NOMO-1 treated with DMSO at 0.1 percent for 48 hours (cell line): ENCODE measurements at regions not wholly inside any gene's neighbourhood (a gene's known extent, or its start where the extent isn't known, plus 50 kb on each side); places are given as distances from the start of the nearest gene placed in this dataset.

ENCODE experiments used
- DNase-seq: peaks from one replicate; lab custom pipeline; 2025; ENCODE audit not compliant: unreplicated experiment; lab: John Stamatoyannopoulos, UW

DNA sequence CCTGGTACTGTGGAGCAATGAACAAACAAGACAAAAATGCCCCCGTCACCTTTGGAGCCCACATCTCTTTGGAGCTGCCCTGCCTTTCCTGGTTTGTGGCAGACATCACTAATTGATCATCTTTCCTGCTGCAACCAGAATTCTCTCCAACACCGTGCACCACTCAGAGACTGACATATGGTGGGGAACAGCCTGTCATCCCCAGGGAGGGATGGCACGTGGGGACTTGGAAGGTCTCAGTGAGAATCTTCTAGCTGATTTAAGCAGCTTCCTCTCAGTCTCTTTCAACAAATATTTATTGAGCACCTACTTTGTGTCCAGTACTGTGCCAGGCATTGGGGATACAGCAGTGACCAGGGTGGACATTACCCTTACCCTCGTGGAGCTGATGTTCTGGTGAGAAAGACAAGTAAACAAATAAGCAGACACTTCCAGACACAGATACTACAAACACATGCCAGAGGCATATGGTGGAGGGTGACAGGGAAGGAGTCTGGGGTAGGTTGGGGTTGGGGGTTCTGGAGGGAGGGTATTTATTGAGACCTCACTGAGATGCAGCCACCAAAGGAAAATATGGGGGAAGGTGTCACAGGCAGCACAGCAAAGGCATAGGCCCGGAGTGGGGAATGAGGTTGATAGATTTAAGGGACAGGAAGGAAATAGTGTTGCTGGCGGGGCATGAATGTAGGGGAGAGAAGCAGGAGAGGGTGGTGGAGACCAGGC, 82.3 kb downstream of the CEBPB start:
- no peak for DNase-seq

DNA sequence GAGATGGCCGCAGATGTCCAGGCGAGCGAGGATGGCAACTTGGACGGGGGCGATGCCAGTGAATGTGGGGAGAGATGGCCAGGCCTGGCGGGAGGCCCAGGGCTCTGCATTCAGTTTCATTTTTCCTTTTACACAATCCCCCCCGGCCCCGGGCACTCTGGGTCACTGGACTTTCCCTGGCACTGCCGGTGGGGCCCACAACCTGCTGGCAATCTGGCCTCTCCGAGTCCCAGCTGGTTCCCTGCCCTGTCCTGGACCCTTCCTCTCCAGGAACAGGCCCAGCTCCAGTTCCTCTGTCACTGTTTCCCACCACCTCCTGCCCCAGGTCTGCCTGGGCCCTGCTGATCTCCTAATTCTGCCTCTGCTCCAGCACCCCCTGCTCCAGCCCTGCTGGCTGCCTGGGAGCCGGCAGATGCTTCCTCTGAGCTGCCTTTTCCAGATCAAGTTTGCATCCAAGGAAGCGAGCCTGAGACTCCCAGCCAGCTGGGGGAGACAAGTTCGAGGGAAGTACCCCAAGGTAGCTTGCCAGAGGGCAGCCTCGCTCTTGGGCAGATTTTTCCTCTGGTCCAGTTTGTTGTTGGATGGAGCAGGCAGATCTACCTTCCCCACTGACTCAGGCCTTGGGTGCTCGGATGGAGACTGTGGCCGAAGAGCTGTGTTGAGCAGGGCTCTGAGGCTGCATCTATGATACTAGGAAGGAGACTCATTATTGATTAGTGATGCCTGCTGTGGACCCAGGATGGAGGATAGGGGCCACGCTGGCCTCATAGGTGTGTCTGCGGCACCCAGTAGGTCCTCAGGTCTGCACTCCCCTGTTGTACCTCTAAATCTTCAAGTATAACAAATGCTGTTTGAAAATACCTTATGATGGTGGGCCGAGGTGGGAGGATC, 83.2 kb downstream of the CEBPB start:
- DNase-seq: no peak

DNA sequence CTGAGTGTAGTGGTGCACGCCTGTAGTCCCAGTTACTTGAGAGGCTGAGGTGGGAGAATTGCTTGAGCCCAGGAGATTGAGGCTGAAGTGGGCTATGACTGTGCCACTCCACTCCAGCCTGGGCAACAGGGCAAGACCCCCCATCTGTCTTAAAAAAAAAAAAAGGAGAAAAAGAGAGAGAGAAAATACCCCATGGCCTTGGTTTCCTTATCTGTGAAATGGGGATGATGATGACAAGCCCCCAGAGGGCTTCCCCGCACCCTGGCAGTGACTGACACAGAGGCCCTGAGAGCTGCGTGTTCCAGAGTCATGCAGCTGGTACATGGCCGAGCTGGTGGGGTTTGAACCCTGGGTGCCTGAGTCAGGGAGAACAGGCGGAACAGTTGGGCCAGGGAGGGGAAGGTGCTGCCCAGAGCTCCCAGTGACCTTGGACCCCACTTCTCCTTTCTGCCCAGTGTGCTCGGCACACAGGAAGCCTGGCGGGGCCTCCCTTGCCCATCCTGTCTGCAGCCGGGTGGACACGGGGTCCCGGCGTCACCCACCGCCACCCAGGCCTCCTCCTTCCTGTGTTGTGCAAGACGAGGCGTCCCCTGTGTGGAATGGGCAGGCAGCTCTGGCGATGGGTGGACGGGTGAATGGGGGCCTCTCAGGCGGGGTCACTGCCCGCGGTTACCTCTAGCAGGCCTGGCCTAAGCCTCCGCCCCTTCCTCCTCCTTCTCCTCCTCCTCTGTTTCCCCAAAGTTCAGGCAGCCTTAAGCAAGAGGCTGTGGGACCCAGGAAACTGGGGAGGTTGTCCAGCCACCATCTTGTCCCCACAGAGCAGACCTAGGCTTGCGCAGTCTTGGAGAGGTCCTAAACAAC, 84.2 kb downstream of the CEBPB start:
- peak; percentile 60 for DNase-seq

DNA sequence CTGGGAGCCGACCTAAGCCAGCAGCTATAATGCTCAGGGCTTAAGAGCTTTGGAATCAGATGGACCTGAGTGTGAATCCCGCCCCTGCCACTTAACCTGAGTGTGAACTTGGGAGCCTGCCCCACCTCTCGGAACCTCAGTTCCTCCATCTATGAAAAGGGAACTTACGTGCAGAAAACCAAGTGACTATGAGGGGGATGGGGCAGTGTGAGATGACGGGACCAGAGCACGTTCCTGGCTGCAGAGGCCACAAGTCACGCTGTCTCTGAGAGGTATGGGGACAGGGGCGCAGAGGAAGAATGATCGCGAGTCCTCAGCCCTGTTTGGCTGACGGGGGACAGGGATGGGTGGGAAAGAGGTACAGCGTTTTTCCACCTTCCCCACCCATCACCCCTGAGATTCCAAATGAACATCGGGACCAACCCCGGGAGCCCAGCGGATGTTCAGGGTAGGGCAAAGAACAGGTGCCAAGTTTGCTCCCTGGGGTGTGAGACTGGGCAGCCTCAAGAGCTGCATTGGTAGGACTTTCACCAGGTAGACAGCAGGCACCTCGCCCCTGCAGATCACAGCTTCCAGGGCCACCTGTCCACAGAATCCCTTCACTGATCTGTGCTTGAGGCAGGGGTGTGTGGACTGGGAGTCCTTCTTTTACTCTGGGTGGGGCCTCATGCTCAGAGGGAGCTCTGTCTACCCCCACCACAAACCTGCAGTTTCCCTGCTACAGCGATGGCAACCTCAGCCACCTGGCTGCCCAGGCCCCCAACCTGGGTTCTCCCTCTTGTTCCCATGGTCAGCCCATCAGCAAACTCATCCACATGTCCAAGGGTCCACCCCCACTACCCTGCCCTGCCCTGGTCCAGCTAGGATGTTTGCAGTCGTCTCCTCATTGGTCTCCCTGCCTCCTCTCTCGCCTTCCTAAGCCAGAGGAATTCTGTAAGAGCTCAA, 85.8 kb downstream of the CEBPB start:
- peak; percentile 76 for DNase-seq

DNA sequence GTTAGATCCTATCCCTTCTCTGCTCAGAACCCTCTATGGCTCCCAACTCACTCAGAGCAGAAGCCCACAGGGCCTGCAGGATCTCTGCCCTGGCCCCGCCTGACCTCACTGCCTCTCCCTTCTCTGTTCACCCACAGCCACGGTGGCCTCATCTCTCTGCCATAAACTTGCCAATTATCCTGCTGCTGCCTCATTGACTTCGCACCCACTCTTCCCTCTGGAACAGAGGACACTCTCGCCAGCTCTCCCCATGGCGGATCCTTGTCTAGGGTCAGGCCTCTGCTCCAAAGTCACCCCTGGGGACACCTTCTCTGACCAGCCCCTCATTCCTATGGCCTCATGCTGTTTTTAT, 86.4 kb downstream of the CEBPB start:
- no peak for DNase-seq

DNA sequence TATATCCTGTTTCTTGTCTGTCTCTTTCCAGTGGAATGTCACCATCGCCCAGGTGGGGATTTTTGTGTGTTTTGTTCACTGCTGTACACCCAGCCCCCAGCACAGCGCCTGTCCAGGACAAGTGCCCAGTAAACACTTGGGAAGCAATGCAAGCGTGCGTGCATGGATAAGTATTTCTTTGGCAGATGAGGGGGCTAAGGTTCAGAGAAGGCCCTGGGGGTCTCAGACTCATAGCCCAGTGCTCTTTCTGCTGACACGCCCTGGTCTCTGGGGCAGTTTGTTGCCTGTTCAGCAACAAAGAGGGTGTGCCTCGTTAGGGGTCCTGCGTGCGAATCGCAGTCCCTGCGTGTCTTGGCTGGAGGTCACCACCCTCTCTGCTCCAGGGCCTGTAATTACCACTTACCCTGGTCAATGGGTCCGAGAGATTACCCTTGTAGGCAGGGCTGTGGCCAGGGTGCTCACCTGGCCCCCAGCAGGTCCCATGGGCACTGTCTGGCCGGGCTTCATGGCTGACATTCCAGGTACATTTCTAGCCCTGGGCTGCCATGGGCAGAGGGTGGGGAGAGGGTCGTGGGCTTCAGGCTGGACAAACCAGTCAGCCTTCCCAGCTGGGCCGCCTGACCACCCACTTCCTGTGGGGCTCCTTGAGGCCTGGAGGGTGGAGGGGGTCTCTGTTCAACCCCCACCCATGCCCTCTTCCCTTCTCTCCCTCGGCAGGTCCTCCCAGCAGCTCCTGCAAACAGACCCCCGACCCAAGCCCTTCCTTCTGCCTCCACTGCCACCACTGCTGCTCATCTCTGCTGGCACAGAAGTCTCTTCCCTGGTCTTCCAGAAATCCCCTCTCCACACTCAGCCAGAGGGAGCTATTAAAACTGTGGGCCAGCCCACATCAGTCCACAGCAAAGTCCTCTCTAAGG, 87.1 kb downstream of the CEBPB start:
- no peak for DNase-seq

DNA sequence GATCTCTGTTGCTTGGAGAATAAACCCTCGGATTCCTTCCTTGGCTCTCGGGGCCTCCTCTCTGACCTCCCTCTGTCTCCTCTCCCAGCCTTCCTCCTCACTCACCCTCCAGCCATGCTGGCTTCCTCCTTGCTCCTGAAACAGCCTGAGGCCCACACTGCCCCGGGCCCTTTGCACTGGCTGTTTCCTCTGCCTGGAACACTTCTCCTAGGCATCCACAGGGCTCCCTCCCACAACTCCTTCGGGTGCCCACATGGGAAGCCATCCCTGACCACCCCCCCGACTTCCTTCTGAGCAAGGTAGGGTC, 87.7 kb downstream of the CEBPB start:
- DNase-seq: no peak

DNA sequence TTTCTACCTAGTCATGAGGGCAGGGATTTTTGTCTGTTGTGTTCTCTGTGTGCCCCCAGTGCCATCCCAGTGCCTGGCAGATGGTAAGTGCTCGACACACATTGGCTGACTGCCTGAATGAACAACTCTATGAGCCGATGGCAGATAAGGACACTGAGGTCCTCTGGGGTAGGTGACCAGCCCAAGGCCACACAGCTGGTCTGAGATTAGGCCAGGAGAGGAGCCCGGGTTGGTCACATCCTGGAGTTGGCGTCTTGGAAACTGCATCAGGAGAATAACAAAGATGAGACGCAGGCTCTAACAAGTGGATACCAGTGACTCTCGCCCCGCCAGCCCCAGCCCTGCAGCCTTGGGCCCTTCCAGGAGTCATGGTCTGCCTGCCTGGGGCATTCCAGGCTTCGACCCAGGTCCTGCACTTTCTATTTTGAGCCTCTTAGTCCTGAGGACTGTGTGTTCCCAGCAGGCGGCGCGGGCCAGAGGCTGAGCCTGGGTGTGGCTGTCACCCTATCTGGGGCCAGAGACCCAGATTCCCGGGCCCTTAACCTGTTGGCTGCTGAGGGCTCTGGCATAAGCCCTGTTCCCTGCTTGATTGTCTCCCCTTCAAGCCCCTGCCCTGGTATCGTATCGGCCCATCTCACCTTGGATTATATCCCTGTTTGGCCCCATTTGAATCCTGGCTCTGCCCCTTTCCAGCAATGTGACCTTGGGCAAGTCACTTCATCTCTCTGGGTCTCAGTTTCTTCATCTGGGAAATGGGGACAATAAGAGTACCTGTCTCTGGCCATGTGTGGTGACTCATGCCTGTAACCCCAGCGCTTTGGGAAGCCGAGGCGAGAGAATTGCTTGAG, 88.3 kb downstream of the CEBPB start:
- DNase-seq: no peak

DNA sequence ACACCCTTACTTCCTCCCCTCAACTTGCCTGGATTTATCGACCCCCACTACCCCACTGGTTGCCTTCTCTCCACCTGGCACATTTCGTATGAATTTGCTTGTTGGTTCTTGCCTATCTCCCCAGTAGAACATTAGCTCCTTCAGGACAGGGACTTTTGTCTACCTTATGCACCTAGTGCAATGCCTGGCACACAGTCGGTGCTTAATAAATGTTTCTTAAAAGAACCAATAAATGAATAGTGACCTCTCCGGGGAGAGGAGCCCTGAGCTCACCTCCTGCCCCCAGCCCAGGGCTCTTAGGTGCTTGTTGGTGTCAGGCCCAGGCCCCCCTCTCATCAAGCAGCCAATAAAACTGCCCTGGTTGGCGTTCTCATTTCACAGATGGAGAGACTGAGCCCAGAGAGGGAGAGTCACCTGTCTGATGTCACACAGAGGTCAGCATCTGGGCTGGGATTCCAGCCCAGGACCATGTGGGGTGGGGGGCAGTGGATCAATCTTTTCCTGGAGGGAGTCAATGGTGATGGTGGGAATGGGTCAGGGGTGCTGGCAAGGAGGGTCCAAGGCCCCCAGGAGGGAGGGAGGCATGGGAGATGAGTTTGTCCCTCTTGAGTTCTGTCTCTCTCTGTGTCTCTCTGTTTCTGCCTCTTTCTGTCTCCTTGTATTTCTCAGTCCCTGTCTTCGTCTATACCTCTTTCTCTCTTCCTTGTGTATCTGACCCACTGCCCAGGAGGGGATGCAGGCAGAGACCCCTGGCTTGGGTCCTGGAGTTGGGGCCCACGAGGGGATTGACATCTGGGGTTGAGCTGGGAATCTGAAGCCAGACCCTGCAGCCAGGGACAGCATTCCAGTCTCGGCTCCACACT, 89.6 kb downstream of the CEBPB start:
- DNase-seq: no peak

DNA sequence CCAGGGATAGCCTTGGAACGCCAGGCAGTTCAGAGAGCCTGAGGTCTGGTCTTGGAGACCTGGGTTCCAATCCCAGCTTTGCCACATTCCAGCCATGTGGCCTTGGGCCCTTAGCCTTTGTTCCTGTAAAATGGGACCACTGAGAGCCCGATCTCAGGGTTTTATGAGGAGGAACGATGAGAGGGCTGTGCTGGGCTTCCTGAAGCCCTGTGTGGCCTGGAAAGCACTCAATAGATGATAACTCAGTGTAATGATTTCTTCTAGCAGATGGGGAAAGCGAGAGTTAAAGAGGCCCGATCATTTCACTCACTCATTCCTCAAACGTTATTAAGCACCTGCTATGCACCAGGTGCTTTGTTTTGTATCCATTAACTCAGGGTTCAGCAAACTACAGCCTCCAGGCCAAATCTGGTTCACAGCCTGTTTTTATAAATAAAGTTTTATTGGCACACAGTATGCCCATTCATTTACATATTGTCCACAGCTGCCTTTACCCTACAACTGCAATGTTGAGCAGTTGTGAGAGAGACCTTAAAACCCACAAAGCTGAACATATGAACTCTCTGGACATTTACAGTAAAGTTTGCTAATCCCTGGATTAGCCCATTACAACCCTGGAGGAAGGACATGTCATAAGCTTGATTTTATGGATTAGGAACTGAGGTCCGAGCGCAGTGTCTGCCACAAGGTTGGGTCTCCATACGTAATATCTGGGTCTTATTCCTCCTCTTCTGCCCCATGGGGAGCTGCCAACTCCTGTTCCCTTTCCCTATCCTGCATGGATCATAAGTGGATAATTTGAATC, 90.4 kb downstream of the CEBPB start:
- DNase-seq: no peak

DNA sequence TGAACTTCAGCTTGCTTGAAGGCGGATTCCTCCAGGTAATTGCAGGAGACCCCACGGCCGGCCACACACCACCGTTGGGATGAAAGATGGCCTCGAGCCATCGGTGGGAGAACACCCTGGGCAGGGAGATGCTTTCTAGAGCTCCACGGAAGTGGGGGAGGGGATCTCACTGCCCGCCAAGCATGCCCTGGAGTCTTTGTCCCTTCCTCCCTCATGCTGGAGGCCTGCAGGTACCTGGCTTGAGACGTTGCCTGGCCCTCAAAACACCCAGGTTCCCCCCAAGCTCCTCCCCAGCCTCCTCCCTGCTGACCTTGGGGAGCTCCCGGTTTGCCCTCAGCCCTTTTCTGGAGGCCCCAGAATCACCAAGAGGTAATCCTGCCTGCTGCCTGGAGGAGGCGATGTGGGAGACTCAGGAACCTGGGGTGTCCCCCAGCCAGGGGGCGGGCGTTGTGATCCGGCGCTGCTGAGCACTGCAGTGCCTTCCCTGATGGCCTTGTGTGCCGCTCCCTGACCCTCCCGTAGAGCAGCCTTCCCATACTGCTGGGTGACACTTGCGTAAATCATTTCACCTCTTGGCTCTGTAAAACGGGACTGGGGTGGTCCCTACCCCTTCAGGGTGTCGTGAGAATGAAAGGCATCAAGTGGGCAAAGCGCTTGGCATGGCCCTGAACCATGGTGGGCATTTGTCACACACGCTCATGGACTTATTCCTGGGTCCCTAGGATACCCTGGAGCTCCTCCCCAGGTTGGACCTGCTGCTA, 91.4 kb downstream of the CEBPB start:
- no peak for DNase-seq

DNA sequence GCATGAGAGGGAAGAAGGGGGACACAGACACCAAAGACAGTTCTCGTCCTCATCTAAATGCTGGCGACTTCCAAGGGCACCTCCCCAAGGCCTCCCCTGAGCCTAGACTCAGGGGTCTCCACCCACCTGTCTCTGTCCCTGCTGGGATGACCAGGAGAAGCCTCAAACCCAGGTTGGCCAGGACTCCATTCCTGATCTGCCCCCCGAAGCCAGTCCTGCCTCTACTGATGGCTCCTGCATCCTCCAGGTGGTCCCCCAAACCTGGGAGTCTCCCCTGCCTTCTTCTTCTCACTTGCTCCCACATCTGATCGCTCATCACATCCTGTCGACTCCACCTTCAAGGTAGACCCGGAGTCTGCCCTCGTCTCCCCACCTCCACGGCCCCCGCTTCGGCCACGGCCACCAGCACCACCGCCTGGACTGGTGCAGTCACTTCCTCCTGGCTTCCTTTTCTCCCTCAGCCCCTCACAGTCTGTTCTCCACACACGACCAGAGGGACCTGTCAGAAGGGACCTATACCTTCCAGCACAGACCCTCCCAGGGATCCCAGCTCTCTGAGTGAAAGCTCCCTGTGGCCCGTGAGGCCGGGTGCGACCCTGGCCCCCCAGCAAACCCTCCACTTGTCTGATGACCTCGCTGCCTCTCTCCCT, 92.1 kb downstream of the CEBPB start:
- DNase-seq: no peak

DNA sequence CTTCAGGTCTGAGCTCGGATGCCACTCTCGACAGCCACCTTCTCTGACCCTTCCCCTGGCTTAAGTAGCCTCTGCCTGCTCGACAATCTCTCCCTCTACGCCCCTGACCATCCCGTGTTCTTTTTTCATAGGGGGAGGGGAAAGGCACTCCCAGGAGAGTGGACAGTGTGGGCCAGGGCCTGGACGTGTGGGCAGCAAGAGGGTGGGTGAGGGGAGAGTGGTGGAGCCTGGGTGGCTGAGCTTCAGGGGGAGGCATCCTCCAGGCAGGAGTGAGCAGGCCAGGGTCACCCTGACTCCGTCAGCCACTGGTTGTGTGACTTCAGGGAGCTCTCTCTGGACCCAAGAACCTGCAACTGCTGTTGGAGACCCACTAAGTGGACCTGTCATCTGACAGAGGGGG, 92.7 kb downstream of the CEBPB start:
- DNase-seq: no peak

DNA sequence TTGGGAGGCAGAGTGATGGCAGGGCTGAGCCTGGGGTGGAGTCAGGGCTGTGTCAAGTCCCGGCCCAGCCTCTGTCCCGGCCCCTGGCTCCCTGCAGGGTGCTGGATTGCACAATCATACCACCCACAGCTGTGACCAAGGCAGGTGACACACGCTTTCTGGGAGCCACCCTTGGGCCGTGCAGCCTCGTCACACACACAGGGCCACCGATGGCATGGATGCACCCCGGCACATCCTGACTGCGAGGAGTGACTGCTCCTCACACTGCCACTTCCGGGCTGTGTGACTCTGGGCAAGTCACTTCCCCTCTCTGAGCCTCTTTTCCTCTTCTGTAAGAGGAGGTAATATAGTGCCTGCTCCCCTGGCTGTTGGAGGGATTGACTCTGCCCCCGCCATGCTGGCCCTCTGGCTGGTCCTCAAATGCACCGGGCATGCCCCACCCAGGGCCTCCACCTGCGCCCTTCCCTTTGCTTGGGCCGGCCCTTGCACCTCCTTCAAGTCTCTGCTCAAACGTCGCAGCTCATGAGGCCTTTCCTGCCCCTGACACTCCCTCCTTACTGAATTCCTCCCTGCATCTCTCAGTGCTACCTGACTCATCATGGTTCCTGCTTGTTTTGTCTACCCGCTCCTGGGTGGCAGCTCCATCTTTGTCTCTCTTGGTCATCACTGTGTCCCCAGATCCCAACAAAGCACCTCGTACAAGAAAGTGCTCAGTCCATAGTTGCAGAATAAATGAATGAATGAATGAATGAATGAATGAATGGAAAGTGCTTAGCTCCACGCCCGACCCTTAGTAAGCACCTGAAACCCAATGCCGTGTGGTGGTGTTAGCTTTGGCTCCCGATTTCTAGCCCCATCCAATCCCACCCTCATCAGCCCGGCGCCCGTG, 93.5 kb downstream of the CEBPB start:
- no peak for DNase-seq
